HCT116 (cell line): ENCODE measurements at regions not wholly inside any gene's neighbourhood (a gene's known extent, or its start where the extent isn't known, plus 50 kb on each side); places are given as distances from the start of the nearest gene placed in this dataset.

ENCODE experiments used
- CTCF ChIP-seq, 3 experiments: fragments of 200-600 bp in 1 of 3; sonication (generic) in 1 of 3; IDR thresholded peaks in 2 of 3; conservative IDR thresholded peaks in 1 of 3; 2 replicates each; pipeline ENCODE4 v1.5.1; 2012 to 2017; ENCODE audit warnings: low read depth in 2 of 3, low read length in 2 of 3, antibody characterized with exemption in 1 of 3, borderline replicate concordance in 1 of 3, control low read depth in 1 of 3, mild to moderate bottlenecking in 1 of 3, mixed read lengths in 1 of 3, mixed run types in 1 of 3, moderate library complexity in 1 of 3; ENCODE audit not compliant: insufficient read depth in 1 of 3
- EZH2 ChIP-seq: fragments of 200-600 bp; sonication (generic); IDR thresholded peaks from 2 replicates; pipeline ENCODE4 v1.6.1; 2017; ENCODE audit warnings: antibody characterized with exemption, mixed run types
- POLR2A ChIP-seq: IDR thresholded peaks from 2 replicates; pipeline ENCODE4 v1.7.0; 2011; ENCODE audit warnings: borderline replicate concordance; ENCODE audit not compliant: insufficient read depth, insufficient read length; ENCODE audit errors: extremely low read depth
- POLR2AphosphoS5 ChIP-seq: IDR thresholded peaks from 2 replicates; pipeline ENCODE4 v1.6.1; 2011; ENCODE audit warnings: mild to moderate bottlenecking, low read depth, low read length, moderate library complexity
- REST ChIP-seq: IDR thresholded peaks from 2 replicates; pipeline ENCODE4 v1.6.1; 2012; ENCODE audit warnings: low read depth
- SP1 ChIP-seq: IDR thresholded peaks from 2 replicates; pipeline ENCODE4 v1.6.1; 2012; ENCODE audit warnings: low read depth
- YY1 ChIP-seq: IDR thresholded peaks from 2 replicates; pipeline ENCODE4 v1.6.1; 2011; ENCODE audit warnings: low read length, low read depth, moderate library complexity, mild to moderate bottlenecking; ENCODE audit not compliant: insufficient replicate concordance; ENCODE audit errors: extremely low read depth
- ZBTB33 ChIP-seq: IDR thresholded peaks from 2 replicates; pipeline ENCODE4 v1.6.1; 2011; ENCODE audit warnings: mild to moderate bottlenecking, low read length, moderate library complexity; ENCODE audit not compliant: insufficient replicate concordance; ENCODE audit errors: extremely low read depth

GRCh38 chr20:12764053-12764452 lies 244.7 kb upstream of the SPTLC3 start:
- no peak for TF ChIP-seq CTCF (IDR thresholded peaks at IDR 0.05 in 2 of 3, conservative IDR thresholded peaks at IDR 0.05 in 1 of 3; ENCODE audit: borderline replicate concordance in 1 of 3, insufficient read depth in 1 of 3, low read depth in 2 of 3, low read length in 2 of 3)
- no peak for TF ChIP-seq POLR2A
- TF ChIP-seq ZBTB33, result no peak
- TF ChIP-seq SP1, result no peak
- no peak for TF ChIP-seq REST
- no peak for TF ChIP-seq EZH2
- TF ChIP-seq YY1, result no peak
- no peak for TF ChIP-seq POLR2AphosphoS5
